Naive thymus-derived CD4-positive, alpha-beta T cell (primary cell): ENCODE measurements at regions not wholly inside any gene's neighbourhood (a gene's known extent, or its start where the extent isn't known, plus 50 kb on each side); places are given as distances from the start of the nearest gene placed in this dataset.

Experiments
- ATAC-seq: fragments of 150-1000 bp; cut with Tn5 transposase; 2 replicates; pipeline ENCODE4 v1.10.0; 2021; ENCODE audit warnings: mild to moderate bottlenecking, moderate library complexity
- CTCF ChIA-PET: fragments of 350-600 bp; sonication (Branson Sonifier 250); formaldehyde crosslinking; loops from one replicate; lab custom pipeline; 2021; ENCODE audit warnings: antibody characterized with exemption; lab: Charles Lee
- POLR2A ChIA-PET: fragments of 350-600 bp; sonication (Branson Sonifier 250); formaldehyde crosslinking; loops from one replicate; lab custom pipeline; 2021; ENCODE audit warnings: antibody characterized with exemption, inconsistent platforms; lab: Charles Lee
- DNase-seq, 9 donors: peaks; one replicate each; pipeline versions ENCODE4 v3.0.0 to v3.0.0-alpha.2; 2020 to 2022; ENCODE audit warnings: mixed read lengths in 1 of 9
- H3K27ac ChIP-seq: one replicate; pipeline ENCODE4 v1.7.0; 2013; ENCODE audit warnings: mild to moderate bottlenecking, low read depth, low read length, moderate library complexity
- H3K27me3 ChIP-seq, 2 donors: one replicate each; pipeline ENCODE4 v1.7.0; 2013; ENCODE audit warnings: low read length in 2 of 2, mild to moderate bottlenecking in 2 of 2, moderate library complexity in 2 of 2; ENCODE audit not compliant: control insufficient read depth in 2 of 2, insufficient read depth in 2 of 2
- H3K36me3 ChIP-seq, 3 experiments: 1 replicate in 2 of 3; 2 replicates in 1 of 3; pipeline ENCODE4 v1.7.0; 2013; ENCODE audit warnings: low read length in 3 of 3, mild to moderate bottlenecking in 3 of 3, moderate library complexity in 1 of 3; ENCODE audit not compliant: insufficient read depth in 3 of 3, control insufficient read depth in 2 of 3
- H3K4me1 ChIP-seq, 2 donors: one replicate each; pipeline ENCODE4 v1.7.0; 2013; ENCODE audit warnings: low read length in 2 of 2, mild to moderate bottlenecking in 2 of 2, moderate library complexity in 1 of 2; ENCODE audit not compliant: control insufficient read depth in 2 of 2, insufficient read depth in 2 of 2
- H3K4me3 ChIP-seq: 2 replicates; pipeline ENCODE4 v1.7.0; 2013; ENCODE audit warnings: mild to moderate bottlenecking, low read length
- H3K9me3 ChIP-seq, 3 experiments: 1 replicate in 2 of 3; 2 replicates in 1 of 3; pipeline ENCODE4 v1.7.0; 2013; ENCODE audit warnings: low read length in 3 of 3; ENCODE audit not compliant: control insufficient read depth in 2 of 3
- H3K27ac Mint-ChIP-seq, 9 donors: one replicate each; pipeline ENCODE4 v1.8.0; 2020 to 2022; ENCODE audit warnings: mixed read lengths in 9 of 9, mild to moderate bottlenecking in 8 of 9, moderate library complexity in 5 of 9, inconsistent platforms in 2 of 9
- H3K27me3 Mint-ChIP-seq, 5 donors: one replicate each; pipeline ENCODE4 v1.8.0; 2021 to 2022; ENCODE audit warnings: mixed read lengths in 5 of 5, mild to moderate bottlenecking in 1 of 5
- H3K36me3 Mint-ChIP-seq, 5 donors: one replicate each; pipeline ENCODE4 v1.8.0; 2020 to 2022; ENCODE audit warnings: mixed read lengths in 5 of 5, mild to moderate bottlenecking in 3 of 5, inconsistent platforms in 1 of 5
- H3K4me1 Mint-ChIP-seq, 7 donors: one replicate each; pipeline ENCODE4 v1.8.0; 2020 to 2022; ENCODE audit warnings: mixed read lengths in 7 of 7, mild to moderate bottlenecking in 3 of 7, inconsistent platforms in 1 of 7
- H3K4me3 Mint-ChIP-seq, 10 donors: one replicate each; pipeline ENCODE4 v1.8.0; 2020 to 2022; ENCODE audit warnings: mild to moderate bottlenecking in 10 of 10, mixed read lengths in 10 of 10, moderate library complexity in 6 of 10, inconsistent platforms in 2 of 10
- H3K9me3 Mint-ChIP-seq, 11 donors: one replicate each; pipeline ENCODE4 v1.8.0; 2020 to 2022; ENCODE audit warnings: mixed read lengths in 11 of 11, mild to moderate bottlenecking in 4 of 11, inconsistent platforms in 1 of 11, moderate library complexity in 1 of 11
- intact Hi-C, 2 donors: fragments of 100-400 bp; cut with micrococcal nuclease; formaldehyde crosslinking; loops; one replicate each; pipeline ENCODE4 v1.15.1; 2023

- no peaks in the 10 kb centered on the region for H3K27me3 Mint-ChIP-seq
- DNase-seq (no peak), ATAC-seq (no peak)
- H3K36me3 ChIP-seq, result no peaks in the 10 kb centered on the region
- no peak overlapping the region for H3K4me3 ChIP-seq
- H3K27me3 ChIP-seq, result no peaks in the 10 kb centered on the region
- H3K27ac Mint-ChIP-seq, result peak overlapping the region in 6 of 9 donors; percentile 8 to 78 (median 57)
- H3K36me3 Mint-ChIP-seq, result peaks cover 0 to 4% (median 0%) of the 10 kb centered on the region in 5 donors
- H3K4me1 ChIP-seq, result peaks cover 10 to 26% of the 10 kb centered on the region in 2 donors
- no peaks in the 10 kb centered on the region for H3K9me3 ChIP-seq
- intact Hi-C loops, result no loop called here
- POLR2A ChIA-PET, result no interaction called here
- no peak overlapping the region for H3K4me3 Mint-ChIP-seq
- peaks cover 9 to 27% (median 23%) of the 10 kb centered on the region in 7 donors for H3K4me1 Mint-ChIP-seq
- no peak overlapping the region for H3K27ac ChIP-seq
- H3K9me3 Mint-ChIP-seq, result no peaks in the 10 kb centered on the region
- CTCF ChIA-PET, result no interaction called here
Measured at GRCh38 chr21:43364261-43364510, 62.7 kb downstream of the SIK1 start.

- no peak for ATAC-seq
- H3K27me3 ChIP-seq, result no peaks in the 10 kb centered on the region
- no peaks in the 10 kb centered on the region for H3K36me3 ChIP-seq
- intact Hi-C loops, result no loop called here
- DNase-seq, result peak in 1 of 9 donors; percentile 13
- no peaks in the 10 kb centered on the region for H3K27me3 Mint-ChIP-seq
- H3K4me1 ChIP-seq, result peaks cover 10 to 26% of the 10 kb centered on the region in 2 donors
- H3K9me3 Mint-ChIP-seq, result no peaks in the 10 kb centered on the region
- H3K27ac Mint-ChIP-seq, result peak overlapping the region in 8 of 9 donors; percentile 8 to 99 (median 77)
- peak overlapping the region; percentile 98 for H3K27ac ChIP-seq
- H3K9me3 ChIP-seq, result no peaks in the 10 kb centered on the region
- POLR2A ChIA-PET, result no interaction called here
- H3K36me3 Mint-ChIP-seq, result peaks cover 0 to 4% (median 0%) of the 10 kb centered on the region in 5 donors
- H3K4me3 Mint-ChIP-seq, result peak overlapping the region in 1 of 10 donors; percentile 79
- CTCF ChIA-PET, result no interaction called here
- peaks cover 9 to 29% (median 23%) of the 10 kb centered on the region in 7 donors for H3K4me1 Mint-ChIP-seq
- no peak overlapping the region for H3K4me3 ChIP-seq
Measured at GRCh38 chr21:43363506-43364260, 63.2 kb downstream of the SIK1 start.

- Histone ChIP-seq H3K4me1 (peaks cover 10 to 26% of the 10 kb centered on the region in 2 donors), H3K4me3 (peak overlapping the region; percentile 21), H3K36me3 (no peaks in the 10 kb centered on the region), H3K27ac (peak overlapping the region; percentile 98), H3K27me3 (no peaks in the 10 kb centered on the region), H3K9me3 (no peaks in the 10 kb centered on the region)
- Mint-ChIP-seq H3K27me3 (no peaks in the 10 kb centered on the region), H3K9me3 (no peaks in the 10 kb centered on the region), H3K27ac (peak overlapping the region; percentile 86 to 99 (median 98)), H3K4me1 (peaks cover 9 to 36% (median 23%) of the 10 kb centered on the region in 7 donors), H3K36me3 (peaks cover 0 to 4% (median 0%) of the 10 kb centered on the region in 5 donors), H3K4me3 (peak overlapping the region; percentile 79 to 92 (median 86))
- CTCF ChIA-PET, result no interaction called here
- POLR2A ChIA-PET, result no interaction called here
- intact Hi-C loops, result no loop called here
- DNase-seq (peak in 3 of 9 donors; percentile 30 to 39 (median 31)), ATAC-seq (no peak)
Measured at GRCh38 chr21:43362915-43363314, 64.0 kb downstream of the SIK1 start.

- ChIA-PET POLR2A (no interaction called here), CTCF (no interaction called here)
- Histone ChIP-seq H3K4me1 (peaks cover 10 to 26% of the 10 kb centered on the region in 2 donors), H3K27ac (peak overlapping the region; percentile 98), H3K9me3 (no peaks in the 10 kb centered on the region), H3K36me3 (no peaks in the 10 kb centered on the region), H3K4me3 (peak overlapping the region; percentile 54), H3K27me3 (no peaks in the 10 kb centered on the region)
- H3K4me1 Mint-ChIP-seq, result peaks cover 9 to 36% (median 23%) of the 10 kb centered on the region in 7 donors
- peak; percentile 93 for ATAC-seq
- H3K27me3 Mint-ChIP-seq, result no peaks in the 10 kb centered on the region
- intact Hi-C loops, result no loop called here
- peak overlapping the region; percentile 86 to 99 (median 98) for H3K27ac Mint-ChIP-seq
- H3K4me3 Mint-ChIP-seq, result peak overlapping the region; percentile 79 to 92 (median 86)
- no peaks in the 10 kb centered on the region for H3K9me3 Mint-ChIP-seq
- peak; percentile 71 to 98 (median 94) for DNase-seq
- peaks cover 0 to 4% (median 0%) of the 10 kb centered on the region in 5 donors for H3K36me3 Mint-ChIP-seq
Measured at GRCh38 chr21:43362321-43362791, 64.6 kb downstream of the SIK1 start.

GRCh38 chr21:43361493-43362296 lies 65.2 kb downstream of the SIK1 start:
- ChIA-PET POLR2A (no interaction called here), CTCF (no interaction called here)
- ATAC-seq (peak; percentile 68), DNase-seq (peak; percentile 23 to 83 (median 73))
- Histone ChIP-seq H3K9me3 (no peaks in the 10 kb centered on the region), H3K27ac (peak overlapping the region; percentile 98), H3K27me3 (no peaks in the 10 kb centered on the region), H3K4me3 (peak overlapping the region; percentile 54), H3K4me1 (peaks cover 10 to 26% of the 10 kb centered on the region in 2 donors), H3K36me3 (no peaks in the 10 kb centered on the region)
- peak overlapping the region; percentile 86 to 99 (median 98) for H3K27ac Mint-ChIP-seq
- H3K27me3 Mint-ChIP-seq, result no peaks in the 10 kb centered on the region
- H3K4me3 Mint-ChIP-seq, result peak overlapping the region; percentile 79 to 92 (median 86)
- H3K4me1 Mint-ChIP-seq, result peaks cover 9 to 36% (median 23%) of the 10 kb centered on the region in 7 donors
- intact Hi-C loops, result loop anchor here in 1 of 2 donors (1.0 kb wide), 1 partner anchor 9 kb away; no protein-coding TSS in a partner anchor
- H3K36me3 Mint-ChIP-seq, result peaks cover 0 to 4% (median 0%) of the 10 kb centered on the region in 5 donors
- H3K9me3 Mint-ChIP-seq, result no peaks in the 10 kb centered on the region

- H3K27me3 Mint-ChIP-seq, result no peaks in the 10 kb centered on the region
- DNase-seq, result peak in 7 of 9 donors; percentile 17 to 39 (median 34)
- H3K27ac ChIP-seq, result peak overlapping the region; percentile 98
- H3K4me1 Mint-ChIP-seq, result peaks cover 9 to 36% (median 23%) of the 10 kb centered on the region in 7 donors
- intact Hi-C loops, result loop anchor here in 1 of 2 donors (1.0 kb wide), 1 partner anchor 9 kb away; no protein-coding TSS in a partner anchor
- peak overlapping the region; percentile 63 to 92 (median 84) for H3K4me3 Mint-ChIP-seq
- H3K9me3 Mint-ChIP-seq, result no peaks in the 10 kb centered on the region
- H3K36me3 Mint-ChIP-seq, result peaks cover 0 to 4% (median 0%) of the 10 kb centered on the region in 5 donors
- peak overlapping the region; percentile 86 to 99 (median 98) for H3K27ac Mint-ChIP-seq
- H3K4me1 ChIP-seq, result peaks cover 10 to 26% of the 10 kb centered on the region in 2 donors
- H3K9me3 ChIP-seq, result no peaks in the 10 kb centered on the region
- POLR2A ChIA-PET, result no interaction called here
- no peak for ATAC-seq
- CTCF ChIA-PET, result no interaction called here
- peak overlapping the region; percentile 54 for H3K4me3 ChIP-seq
- no peaks in the 10 kb centered on the region for H3K27me3 ChIP-seq
- H3K36me3 ChIP-seq, result no peaks in the 10 kb centered on the region
Measured at GRCh38 chr21:43361127-43361492, 65.8 kb downstream of the SIK1 start.
